H9 (cell line): ENCODE measurements at regions not wholly inside any gene's neighbourhood (a gene's known extent, or its start where the extent isn't known, plus 50 kb on each side); places are given as distances from the start of the nearest gene placed in this dataset.

ENCODE experiments used
- DNase-seq: peaks from one replicate; pipeline ENCODE4 v3.0.0-alpha.2; 2017
- H2AFZ ChIP-seq: one replicate; pipeline ENCODE4 v1.6.1; 2013; ENCODE audit warnings: mild to moderate bottlenecking, low read length, control low read depth, moderate library complexity
- H2AK5ac ChIP-seq: 2 replicates; pipeline ENCODE4 v1.6.1; 2013; ENCODE audit warnings: low read length, control low read depth, mixed read lengths; ENCODE audit not compliant: insufficient read length
- H2BK120ac ChIP-seq: one replicate; pipeline ENCODE4 v1.6.1; 2013; ENCODE audit warnings: low read depth, mild to moderate bottlenecking, low read length, control low read depth, inconsistent platforms; ENCODE audit not compliant: poor library complexity, severe bottlenecking
- H2BK12ac ChIP-seq: 2 replicates; pipeline ENCODE4 v1.6.1; 2013; ENCODE audit warnings: low read length, control low read depth, mixed read lengths, low read depth; ENCODE audit not compliant: insufficient read length
- H2BK15ac ChIP-seq: 2 replicates; pipeline ENCODE4 v1.6.1; 2013; ENCODE audit warnings: low read depth, low read length, control low read depth
- H2BK20ac ChIP-seq: one replicate; pipeline ENCODE4 v1.6.1; 2013; ENCODE audit warnings: low read depth, mild to moderate bottlenecking, low read length, control low read depth, inconsistent platforms; ENCODE audit not compliant: poor library complexity, severe bottlenecking
- H2BK5ac ChIP-seq: 2 replicates; pipeline ENCODE4 v1.6.1; 2013; ENCODE audit warnings: low read length, control low read depth, mixed read lengths; ENCODE audit not compliant: insufficient read length
- H3K14ac ChIP-seq: 2 replicates; pipeline ENCODE4 v1.6.1; 2013; ENCODE audit warnings: low read length, control low read depth; ENCODE audit not compliant: insufficient read depth
- H3K18ac ChIP-seq: 2 replicates; pipeline ENCODE4 v1.6.1; 2013; ENCODE audit warnings: low read depth, mild to moderate bottlenecking, mixed read lengths, low read length, control low read depth; ENCODE audit not compliant: insufficient read length
- H3K23ac ChIP-seq: 2 replicates; pipeline ENCODE4 v1.6.1; 2013; ENCODE audit warnings: low read length, control low read depth, mixed read lengths, low read depth; ENCODE audit not compliant: insufficient read length
- H3K23me2 ChIP-seq: 2 replicates; pipeline ENCODE4 v1.6.1; 2013; ENCODE audit warnings: low read depth, mild to moderate bottlenecking, mixed read lengths, low read length, control low read depth; ENCODE audit not compliant: insufficient read length, poor library complexity, severe bottlenecking
- H3K27ac ChIP-seq: 2 replicates; pipeline ENCODE4 v1.5.1; 2013; ENCODE audit warnings: low read length, control low read depth, mixed read lengths, low read depth; ENCODE audit not compliant: insufficient read length
- H3K27me3 ChIP-seq: 2 replicates; pipeline ENCODE4 v1.6.1; 2013; ENCODE audit warnings: low read length, control low read depth, inconsistent platforms; ENCODE audit not compliant: insufficient read depth
- H3K4ac ChIP-seq: 2 replicates; pipeline ENCODE4 v1.6.1; 2013; ENCODE audit warnings: low read depth, mild to moderate bottlenecking, control low read depth, inconsistent platforms, low read length, moderate library complexity
- H3K4me1 ChIP-seq: 2 replicates; pipeline ENCODE4 v1.6.1; 2013; ENCODE audit warnings: low read length, control low read depth, inconsistent platforms; ENCODE audit not compliant: insufficient read depth
- H3K4me2 ChIP-seq: 2 replicates; pipeline ENCODE4 v1.6.1; 2013; ENCODE audit warnings: low read length, control low read depth, mixed read lengths; ENCODE audit not compliant: insufficient read length, insufficient read depth
- H3K56ac ChIP-seq: 2 replicates; pipeline ENCODE4 v1.6.1; 2013; ENCODE audit warnings: low read depth, mild to moderate bottlenecking, mixed read lengths, low read length, control low read depth; ENCODE audit not compliant: insufficient read length
- H3K79me1 ChIP-seq: 2 replicates; pipeline ENCODE4 v1.6.1; 2013; ENCODE audit warnings: low read depth, mild to moderate bottlenecking, moderate library complexity, low read length, control low read depth, inconsistent platforms; ENCODE audit not compliant: insufficient read depth, poor library complexity, severe bottlenecking
- H3K79me2 ChIP-seq: 2 replicates; pipeline ENCODE4 v1.6.1; 2013; ENCODE audit warnings: low read length, control low read depth, inconsistent platforms; ENCODE audit not compliant: insufficient read depth
- H3K9ac ChIP-seq: 2 replicates; pipeline ENCODE4 v1.6.1; 2013; ENCODE audit warnings: low read length, control low read depth, mixed read lengths; ENCODE audit not compliant: insufficient read length; ENCODE audit errors: extremely low read depth
- H3K9me3 ChIP-seq: one replicate; pipeline ENCODE4 v1.6.1; 2013; ENCODE audit warnings: low read depth, low read length, inconsistent platforms; ENCODE audit not compliant: control insufficient read depth
- H3T11ph ChIP-seq: one replicate; pipeline ENCODE4 v1.6.1; 2013; ENCODE audit warnings: mild to moderate bottlenecking, low read length, control low read depth, inconsistent platforms
- H4K20me1 ChIP-seq: one replicate; pipeline ENCODE4 v1.6.1; 2013; ENCODE audit not compliant: control insufficient read depth, insufficient read length, insufficient read depth
- H4K5ac ChIP-seq: 2 replicates; pipeline ENCODE4 v1.6.1; 2013; ENCODE audit warnings: low read depth, mild to moderate bottlenecking, mixed read lengths, low read length, control low read depth; ENCODE audit not compliant: insufficient read length
- H4K8ac ChIP-seq: replicated peaks from 2 replicates; pipeline ENCODE4 v1.6.1; 2013; ENCODE audit warnings: low read length, control low read depth, mixed read lengths, low read depth; ENCODE audit not compliant: insufficient read length
- H4K91ac ChIP-seq: 2 replicates; pipeline ENCODE4 v1.6.1; 2013; ENCODE audit warnings: low read depth, mild to moderate bottlenecking, moderate library complexity, mixed read lengths, low read length, control low read depth; ENCODE audit not compliant: insufficient read length
- H3K27ac Mint-ChIP-seq, 3 experiments: 2 replicates in 2 of 3; 3 replicates in 1 of 3; pipeline ENCODE4 v1.8.0; 2020 to 2021; ENCODE audit warnings: mixed read lengths in 3 of 3, mild to moderate bottlenecking in 1 of 3, moderate library complexity in 1 of 3
- H3K27me3 Mint-ChIP-seq: 2 replicates; pipeline ENCODE4 v1.8.0; 2021; ENCODE audit warnings: low read depth, mild to moderate bottlenecking, moderate library complexity, mixed read lengths
- H3K36me3 Mint-ChIP-seq, 3 experiments: 2 replicates in 2 of 3; 3 replicates in 1 of 3; pipeline ENCODE4 v1.8.0; 2020 to 2021; ENCODE audit warnings: low read depth in 3 of 3, mixed read lengths in 3 of 3; ENCODE audit not compliant: insufficient read depth in 1 of 3
- H3K4me1 Mint-ChIP-seq, 2 experiments: 2 replicates each; pipeline ENCODE4 v1.8.0; 2020; ENCODE audit warnings: mixed read lengths in 2 of 2
- H3K4me3 Mint-ChIP-seq, 2 experiments: 2 replicates in 1 of 2; 3 replicates in 1 of 2; pipeline ENCODE4 v1.8.0; 2020 to 2021; ENCODE audit warnings: mild to moderate bottlenecking in 2 of 2, mixed read lengths in 2 of 2, moderate library complexity in 1 of 2
- H3K9me3 Mint-ChIP-seq, 2 experiments: 2 replicates in 1 of 2; 3 replicates in 1 of 2; pipeline ENCODE4 v1.8.0; 2020; ENCODE audit warnings: mild to moderate bottlenecking in 2 of 2, mixed read lengths in 2 of 2, moderate library complexity in 1 of 2
- WGBS: extraction: QIAGEN DNeasy Blood & Tissue Kit; methylation state at CpG from one replicate; pipeline ENCODE4 v1.1.7; 2013; ENCODE audit warnings: missing lambda C conversion rate, low lambda C conversion rate, mixed read lengths; ENCODE audit not compliant: insufficient read length; ENCODE audit errors: extremely low coverage; 5-methylcytosine and 5-hydroxymethylcytosine counted together
- TF ChIP-seq, protein P1 (sequence below): fragments of 200-600 bp; sonication (generic); conservative IDR thresholded peaks from 3 replicates; pipeline ENCODE4 v1.8.0; 2021; ENCODE audit warnings: antibody characterized with exemption, mild to moderate bottlenecking

DNA sequence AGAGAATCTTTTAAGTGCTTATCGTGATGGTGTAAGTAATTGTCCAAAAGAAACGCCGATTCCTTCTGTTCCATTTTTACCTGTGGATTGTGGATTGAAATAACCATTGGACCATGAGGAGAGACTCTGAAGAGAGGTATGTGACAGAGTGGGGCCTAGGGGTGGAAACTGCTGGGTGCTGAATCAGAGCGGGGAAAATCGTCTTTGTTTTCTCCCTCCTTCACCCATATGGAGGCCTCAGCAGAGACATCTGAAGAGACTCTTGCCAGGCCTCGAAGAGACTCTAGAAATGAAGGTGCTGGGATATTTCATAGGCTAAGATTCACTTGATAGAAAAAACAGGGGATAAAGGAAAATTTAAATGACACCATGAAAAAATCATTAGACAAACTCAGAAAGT lies 1327.0 kb downstream of the BRINP3 start:
- H3K4me1 ChIP-seq: no peaks in the 10 kb centered on the region
- no peak overlapping the region for H2BK20ac ChIP-seq
- H4K8ac ChIP-seq: no peak overlapping the region
- WGBS: no CpG with 5 or more reads among the region's 6 CpGs
- H3K79me2 ChIP-seq: no peaks in the 10 kb centered on the region
- H3K23me2 ChIP-seq: no peaks in the 10 kb centered on the region
- no peak overlapping the region for H4K5ac ChIP-seq
- H3K27me3 Mint-ChIP-seq: peaks cover 1% of the 10 kb centered on the region; the same call in 1 of the 2 replicates
- H3K4me3 Mint-ChIP-seq: no peak overlapping the region
- no peak overlapping the region for H3K4me2 ChIP-seq
- H3T11ph ChIP-seq: no peak overlapping the region
- no peaks in the 10 kb centered on the region for H3K4me1 Mint-ChIP-seq
- no peak overlapping the region for H3K4ac ChIP-seq
- H3K27me3 ChIP-seq: no peaks in the 10 kb centered on the region
- H4K20me1 ChIP-seq: no peaks in the 10 kb centered on the region
- H3K14ac ChIP-seq: no peak overlapping the region
- no peaks in the 10 kb centered on the region for H3K9me3 ChIP-seq
- no peak overlapping the region for H2AK5ac ChIP-seq
- H2AFZ ChIP-seq: no peak overlapping the region
- H3K27ac ChIP-seq: no peak overlapping the region
- H2BK12ac ChIP-seq: no peak overlapping the region
- H3K18ac ChIP-seq: no peak overlapping the region
- H2BK5ac ChIP-seq: no peak overlapping the region
- H3K9ac ChIP-seq: no peak overlapping the region
- H3K9me3 Mint-ChIP-seq: no peaks in the 10 kb centered on the region
- no peak overlapping the region for H2BK120ac ChIP-seq
- H3K56ac ChIP-seq: no peak overlapping the region
- H3K79me1 ChIP-seq: no peaks in the 10 kb centered on the region
- TF ChIP-seq, protein P1, sequence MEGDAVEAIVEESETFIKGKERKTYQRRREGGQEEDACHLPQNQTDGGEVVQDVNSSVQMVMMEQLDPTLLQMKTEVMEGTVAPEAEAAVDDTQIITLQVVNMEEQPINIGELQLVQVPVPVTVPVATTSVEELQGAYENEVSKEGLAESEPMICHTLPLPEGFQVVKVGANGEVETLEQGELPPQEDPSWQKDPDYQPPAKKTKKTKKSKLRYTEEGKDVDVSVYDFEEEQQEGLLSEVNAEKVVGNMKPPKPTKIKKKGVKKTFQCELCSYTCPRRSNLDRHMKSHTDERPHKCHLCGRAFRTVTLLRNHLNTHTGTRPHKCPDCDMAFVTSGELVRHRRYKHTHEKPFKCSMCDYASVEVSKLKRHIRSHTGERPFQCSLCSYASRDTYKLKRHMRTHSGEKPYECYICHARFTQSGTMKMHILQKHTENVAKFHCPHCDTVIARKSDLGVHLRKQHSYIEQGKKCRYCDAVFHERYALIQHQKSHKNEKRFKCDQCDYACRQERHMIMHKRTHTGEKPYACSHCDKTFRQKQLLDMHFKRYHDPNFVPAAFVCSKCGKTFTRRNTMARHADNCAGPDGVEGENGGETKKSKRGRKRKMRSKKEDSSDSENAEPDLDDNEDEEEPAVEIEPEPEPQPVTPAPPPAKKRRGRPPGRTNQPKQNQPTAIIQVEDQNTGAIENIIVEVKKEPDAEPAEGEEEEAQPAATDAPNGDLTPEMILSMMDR: no peak
- no peak overlapping the region for H3K27ac Mint-ChIP-seq
- DNase-seq: no peak
- no peak overlapping the region for H3K23ac ChIP-seq
- H2BK15ac ChIP-seq: no peak overlapping the region
- no peak overlapping the region for H4K91ac ChIP-seq
- no peaks in the 10 kb centered on the region; a peak in 1 of 7 replicates for H3K36me3 Mint-ChIP-seq
